ENCODE measurements at regions not wholly inside any gene's neighbourhood (a gene's known extent, or its start where the extent isn't known, plus 50 kb on each side); places are given as distances from the start of the nearest gene placed in this dataset.

DNA sequence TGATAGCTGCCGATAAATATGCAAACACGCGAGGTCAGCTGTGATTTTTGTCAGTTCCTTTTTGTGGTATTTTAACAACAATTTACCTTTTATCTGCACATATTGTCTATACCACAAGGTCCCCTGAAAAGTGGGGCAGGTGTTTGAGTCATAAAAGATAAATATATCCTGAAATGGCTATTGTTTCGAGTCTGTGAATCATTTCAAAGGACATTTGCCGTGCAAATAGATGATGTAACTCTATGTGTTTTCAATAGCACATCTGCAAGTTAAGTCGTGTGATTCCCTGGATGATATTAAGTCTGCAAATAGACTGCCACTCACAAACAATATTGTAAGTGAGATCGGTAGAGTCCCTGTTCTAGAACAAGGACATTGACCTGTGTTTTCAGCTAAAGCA lies 193.0 kb upstream of the PITRM1 start:
- FAIRE-seq: no peak

- no peak for FAIRE-seq
Observed at GRCh38 chr10:3364768-3365480, 192.3 kb upstream of the PITRM1 start.

GRCh38 chr10:3363311-3364045 lies 190.9 kb upstream of the PITRM1 start:
- FAIRE-seq: no peak

DNA sequence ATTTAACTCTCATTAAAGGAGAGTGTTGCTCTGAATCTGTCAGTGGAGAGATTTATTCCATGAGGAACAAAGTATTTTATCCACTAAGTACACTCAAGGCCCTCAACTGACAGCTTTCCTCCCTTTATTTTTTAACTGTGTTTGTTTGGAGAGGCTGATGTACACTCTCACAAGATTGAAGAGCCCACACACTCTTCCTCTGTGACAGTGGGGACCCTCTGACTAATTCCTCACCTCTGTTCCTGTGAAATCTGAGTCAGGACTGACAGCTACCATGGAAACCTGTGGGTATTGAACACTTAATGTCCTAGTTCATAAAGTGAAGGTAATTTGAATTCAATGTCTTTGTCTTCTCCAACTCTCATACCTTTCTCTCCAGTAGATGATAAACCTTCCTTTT lies 189.8 kb upstream of the PITRM1 start:
- no peak for FAIRE-seq

GRCh38 chr10:3361640-3362039 lies 189.1 kb upstream of the PITRM1 start:
- no peak for FAIRE-seq

- FAIRE-seq: no peak
Observed at GRCh38 chr10:3357737-3358136, 185.2 kb upstream of the PITRM1 start.

DNA sequence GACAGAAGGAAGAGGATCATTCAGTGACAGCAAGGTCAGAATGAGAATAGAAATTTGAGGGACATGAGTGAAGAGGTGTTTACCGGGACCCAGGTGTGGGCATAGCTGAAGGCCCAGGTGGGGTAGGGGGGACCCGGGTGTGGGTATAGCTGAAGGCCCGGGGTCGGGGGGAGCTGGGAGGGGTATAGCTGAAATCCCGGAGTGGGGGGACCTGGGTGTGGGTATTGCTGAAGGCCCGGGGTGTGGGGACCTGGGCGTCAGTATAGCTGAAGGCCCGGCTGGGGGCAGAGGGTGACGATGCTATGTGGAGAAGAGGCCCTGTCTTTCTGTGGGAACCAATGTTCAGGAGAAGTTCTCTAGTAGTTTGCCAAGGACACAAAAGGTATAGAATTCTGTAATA lies 183.0 kb upstream of the PITRM1 start:
- FAIRE-seq: no peak

DNA sequence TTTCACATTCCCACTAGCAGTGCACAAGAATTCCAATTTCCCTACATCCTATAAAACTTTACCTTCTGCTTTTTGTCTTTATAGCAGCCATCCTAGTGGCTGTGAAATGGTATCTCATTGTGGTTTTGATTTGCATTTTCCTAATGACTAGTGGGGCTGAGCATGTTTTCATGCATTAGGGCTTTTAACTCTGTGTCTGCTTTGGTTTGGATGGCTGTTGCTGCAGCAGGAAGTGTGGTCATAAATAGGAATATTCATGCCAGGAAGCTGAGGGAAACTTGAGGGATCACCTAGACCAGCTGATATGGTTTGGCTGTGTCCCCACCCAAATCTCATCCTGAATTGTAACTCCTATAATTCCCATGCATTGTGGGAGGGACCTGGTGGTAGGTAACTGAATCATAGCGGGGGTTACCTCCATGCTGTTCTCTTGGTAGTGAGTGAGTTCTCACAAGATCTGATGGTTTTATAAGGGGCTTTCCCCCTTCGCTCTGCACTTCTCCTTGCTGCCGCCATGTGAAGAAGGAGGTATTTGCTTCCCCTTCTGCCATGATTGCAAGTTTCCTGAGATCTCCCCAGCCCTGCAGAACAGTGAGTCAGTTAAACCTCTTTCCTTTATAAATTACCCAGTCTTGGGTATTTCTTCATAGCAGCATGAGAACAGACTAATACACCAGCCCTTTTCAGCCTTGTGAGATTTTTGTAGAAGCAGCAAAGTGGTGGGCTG lies 181.8 kb upstream of the PITRM1 start:
- no peak for FAIRE-seq

GRCh38 chr10:3353235-3353634 lies 180.7 kb upstream of the PITRM1 start:
- FAIRE-seq: no peak

- FAIRE-seq: no peak
Observed at GRCh38 chr10:3350617-3351258, 178.2 kb upstream of the PITRM1 start.

DNA sequence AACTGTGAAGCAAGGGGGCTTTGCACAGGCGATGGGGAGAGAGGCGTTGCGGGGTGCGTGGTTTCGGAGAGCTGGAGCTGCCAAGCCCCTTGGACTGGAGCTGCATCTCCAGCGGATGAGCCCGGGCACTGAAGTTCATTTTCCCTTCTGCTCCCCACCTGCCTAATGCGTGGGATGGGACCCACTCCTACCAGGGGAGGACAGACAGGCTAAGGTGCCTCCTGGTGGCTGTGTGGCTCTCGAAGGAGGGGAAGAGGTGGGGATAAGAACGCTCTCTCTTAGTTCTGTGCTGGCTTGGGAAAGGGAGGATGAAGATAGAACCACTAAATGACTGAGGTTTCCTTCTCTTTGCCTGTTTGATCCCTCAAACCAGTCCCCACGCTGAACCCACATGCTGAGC lies 177.6 kb upstream of the PITRM1 start:
- FAIRE-seq: no peak

- FAIRE-seq: no peak
Observed at GRCh38 chr10:3348564-3348963, 176.0 kb upstream of the PITRM1 start.

DNA sequence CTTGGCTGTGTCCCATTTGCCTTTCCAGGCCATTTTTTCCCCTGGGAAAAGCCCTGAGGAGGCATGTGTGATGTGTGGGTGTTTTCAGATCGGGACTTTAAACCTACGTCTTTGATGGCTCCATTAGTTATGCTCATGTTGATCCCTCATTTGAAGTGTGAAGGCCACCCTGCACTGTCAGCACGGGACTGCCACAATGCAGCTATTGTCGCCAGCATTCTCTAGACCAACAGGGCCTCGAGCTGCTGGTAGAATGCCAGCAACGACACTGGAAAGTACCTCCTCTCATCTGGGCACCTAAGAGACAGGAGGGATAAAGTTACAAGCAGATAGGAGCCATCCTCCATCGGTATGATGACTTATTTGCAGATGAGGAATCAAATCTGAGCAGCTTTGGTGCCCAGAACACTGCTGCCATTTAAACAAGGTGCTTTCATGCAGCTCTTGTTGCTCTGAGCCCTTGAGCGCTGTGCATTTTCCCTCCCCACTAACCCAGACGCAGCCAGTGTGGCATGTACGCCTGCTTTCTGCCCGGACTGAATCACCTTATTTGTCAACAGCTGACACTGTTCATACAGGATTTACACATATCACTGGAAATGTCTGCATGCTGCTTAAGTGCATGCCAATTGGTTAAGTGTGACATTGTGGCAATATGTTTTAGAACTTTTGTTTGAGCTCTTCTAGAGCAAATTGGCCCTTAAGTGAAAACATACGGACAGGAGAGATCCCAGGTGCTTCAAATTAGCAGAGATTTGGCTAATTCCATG lies 175.0 kb upstream of the PITRM1 start:
- FAIRE-seq: no peak

- FAIRE-seq: no peak
Observed at GRCh38 chr10:3346851-3347250, 174.3 kb upstream of the PITRM1 start.

- FAIRE-seq: no peak
Observed at GRCh38 chr10:3342771-3343170, 170.2 kb upstream of the PITRM1 start.

GRCh38 chr10:3340127-3340730 lies 167.6 kb upstream of the PITRM1 start:
- FAIRE-seq: no peak

GRCh38 chr10:3339531-3339950 lies 167.0 kb upstream of the PITRM1 start:
- FAIRE-seq: no peak

DNA sequence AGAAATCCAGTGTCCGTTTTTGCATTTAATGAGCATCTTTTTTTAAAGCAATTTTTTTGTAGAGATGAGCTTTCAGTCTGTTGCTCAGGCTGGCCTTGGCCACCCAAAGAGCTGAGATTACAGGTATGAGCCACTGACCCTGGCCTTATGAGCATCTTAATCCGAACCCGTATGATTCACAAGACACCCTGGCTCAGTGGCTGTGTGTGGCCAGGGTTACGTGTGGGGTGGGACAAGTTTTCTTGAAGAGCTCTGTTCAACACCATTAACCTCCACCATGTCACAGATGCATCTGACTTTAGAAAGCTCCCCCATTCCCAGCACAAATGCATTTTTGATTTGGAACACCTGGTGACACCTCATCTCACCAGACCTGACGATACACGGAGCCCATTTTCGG lies 166.5 kb upstream of the PITRM1 start:
- FAIRE-seq: no peak

DNA sequence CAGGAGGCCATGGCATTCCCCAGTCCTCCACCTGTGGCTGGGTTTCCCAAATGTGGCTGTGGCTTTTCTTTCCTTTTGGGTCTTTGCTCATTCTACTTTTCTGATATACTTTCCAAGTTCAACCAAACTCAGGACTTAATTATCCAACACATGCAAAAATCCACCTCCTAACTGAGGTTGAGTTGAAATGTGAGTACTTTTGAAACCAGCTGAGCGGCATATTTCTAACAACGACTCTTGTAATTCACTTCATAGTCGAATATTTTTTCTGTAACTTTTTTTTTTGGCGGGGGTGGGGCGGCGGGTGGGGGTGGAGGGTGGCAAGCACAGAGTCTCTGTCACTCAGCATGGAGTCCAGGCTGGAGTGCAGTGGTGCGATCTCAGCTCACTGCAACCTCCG lies 165.2 kb upstream of the PITRM1 start:
- no peak for FAIRE-seq

- no peak for FAIRE-seq
Observed at GRCh38 chr10:3336673-3337293, 164.2 kb upstream of the PITRM1 start.

GRCh38 chr10:3333426-3333825 lies 160.8 kb upstream of the PITRM1 start:
- FAIRE-seq: no peak

Data from TTC549 (cell line).